GM18861 (cell line): ENCODE measurements at regions not wholly inside any gene's neighbourhood (a gene's known extent, or its start where the extent isn't known, plus 50 kb on each side); places are given as distances from the start of the nearest gene placed in this dataset.

ENCODE experiments used
- ATAC-seq: cut with Tn5 transposase; IDR thresholded peaks from one replicate; pipeline ENCODE4 v1.9.1; 2021; ENCODE audit not compliant: unreplicated experiment

DNA sequence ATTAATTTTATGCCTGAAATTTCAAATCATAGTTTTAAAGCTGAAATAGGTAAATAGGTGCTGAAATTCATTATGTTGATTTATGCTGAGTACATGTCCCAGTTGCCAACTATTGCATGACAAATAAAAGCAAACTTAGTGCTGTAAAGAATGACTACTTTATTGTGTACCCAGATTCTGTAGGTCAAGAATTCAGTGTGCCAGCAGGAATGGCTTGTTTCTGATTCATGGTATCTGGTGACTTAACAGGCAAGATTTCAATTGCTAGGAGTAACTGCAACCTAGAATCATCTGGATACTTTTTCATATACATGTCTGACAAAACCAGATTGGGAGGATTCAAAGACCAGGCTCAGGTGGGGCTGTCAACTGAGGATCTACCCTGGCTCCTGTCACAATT, 678.4 kb upstream of the ADAMTS5 start:
- ATAC-seq = no peak

DNA sequence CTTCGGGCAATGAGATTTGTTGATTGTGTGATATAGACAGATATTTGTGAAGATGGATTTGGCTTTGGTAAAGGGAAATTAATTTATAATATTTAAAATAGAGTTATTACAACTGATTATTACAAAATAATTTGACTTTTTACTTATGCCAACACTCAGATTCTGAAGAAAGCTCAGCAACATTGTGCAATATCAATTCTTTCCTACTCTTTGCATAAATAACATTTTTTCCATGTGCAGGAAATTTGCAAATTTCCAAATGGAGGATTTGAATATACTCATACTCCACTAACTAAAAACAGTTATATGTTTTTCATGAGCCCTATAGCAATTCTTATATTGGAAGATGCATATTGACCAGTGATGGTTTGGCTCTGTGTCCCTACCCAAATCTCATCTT, 676.4 kb upstream of the ADAMTS5 start:
- ATAC-seq = no peak

DNA sequence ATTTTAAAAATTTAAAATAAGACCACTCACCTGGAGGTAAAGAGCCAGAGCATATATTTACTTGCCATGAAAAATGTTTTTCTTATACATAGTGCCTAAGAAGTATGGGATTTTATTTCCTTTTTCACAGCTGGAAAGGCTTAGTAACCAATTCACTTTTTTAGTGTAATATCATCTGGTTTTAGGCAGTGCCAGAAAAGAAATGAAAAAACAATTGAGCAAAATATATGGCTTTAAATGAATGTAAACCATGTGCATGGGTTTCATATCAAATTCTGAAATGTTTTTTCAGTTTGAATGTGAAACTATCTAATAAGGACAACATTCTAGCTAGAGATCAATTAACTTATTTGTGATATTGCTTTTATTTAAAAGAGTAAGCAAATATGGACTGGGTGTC, 672.4 kb upstream of the ADAMTS5 start:
- ATAC-seq = no peak

DNA sequence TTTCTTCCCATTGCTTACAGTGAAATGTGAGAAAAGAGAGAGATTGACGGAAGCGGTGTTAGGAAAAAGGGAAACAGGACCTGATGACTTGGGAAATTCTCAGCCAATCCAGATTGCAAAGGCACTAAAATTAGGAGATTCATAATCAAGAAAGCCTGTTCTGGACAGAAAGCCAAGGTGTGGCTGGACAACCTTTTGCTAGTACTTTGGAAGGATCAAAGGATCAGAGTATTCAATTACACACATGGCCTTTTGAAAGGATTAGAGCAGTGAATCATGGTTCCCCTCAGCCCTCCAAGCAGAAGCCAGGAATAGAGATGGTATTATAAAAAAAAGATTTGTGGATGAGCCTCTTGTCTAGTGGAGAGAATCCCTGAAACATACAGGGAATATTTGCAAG, 669.8 kb upstream of the ADAMTS5 start:
- no peak for ATAC-seq

DNA sequence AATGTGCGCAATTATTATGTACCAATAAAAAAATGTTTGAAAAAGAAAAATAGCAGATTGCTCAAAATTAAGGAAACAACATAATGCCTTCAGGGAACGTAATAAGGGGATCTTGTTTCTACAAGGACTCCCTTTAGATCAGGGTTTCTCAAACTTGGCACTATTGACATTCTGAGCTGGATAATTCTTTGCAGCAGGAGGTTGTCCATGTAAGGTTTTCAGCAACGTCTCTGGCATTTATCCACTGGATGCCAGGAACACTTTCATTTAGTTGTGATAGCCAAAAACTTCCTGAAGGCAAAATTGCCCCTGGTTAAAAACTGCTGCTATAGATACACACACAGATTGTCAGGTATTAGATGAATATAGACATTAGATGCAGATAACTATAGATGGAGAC, 666.7 kb upstream of the ADAMTS5 start:
- ATAC-seq = no peak

DNA sequence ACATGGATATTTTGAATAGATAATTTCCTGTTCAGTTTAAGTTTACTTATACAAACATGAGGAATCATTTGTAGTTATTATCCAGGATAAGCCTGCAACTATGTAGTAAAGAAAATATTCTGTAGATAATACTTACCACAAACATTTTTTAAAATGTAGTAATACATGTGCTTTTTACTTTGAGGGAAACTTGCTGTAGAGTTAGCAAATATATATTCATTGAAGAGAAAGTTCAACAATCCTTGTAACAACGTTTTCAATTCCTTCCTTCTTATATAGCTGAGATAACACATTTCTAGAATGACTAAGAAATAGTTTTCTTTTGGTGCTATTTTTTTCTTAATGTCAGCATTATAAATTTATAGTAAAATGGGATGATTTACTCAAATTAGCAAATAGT, 664.6 kb upstream of the ADAMTS5 start:
- ATAC-seq = no peak

DNA sequence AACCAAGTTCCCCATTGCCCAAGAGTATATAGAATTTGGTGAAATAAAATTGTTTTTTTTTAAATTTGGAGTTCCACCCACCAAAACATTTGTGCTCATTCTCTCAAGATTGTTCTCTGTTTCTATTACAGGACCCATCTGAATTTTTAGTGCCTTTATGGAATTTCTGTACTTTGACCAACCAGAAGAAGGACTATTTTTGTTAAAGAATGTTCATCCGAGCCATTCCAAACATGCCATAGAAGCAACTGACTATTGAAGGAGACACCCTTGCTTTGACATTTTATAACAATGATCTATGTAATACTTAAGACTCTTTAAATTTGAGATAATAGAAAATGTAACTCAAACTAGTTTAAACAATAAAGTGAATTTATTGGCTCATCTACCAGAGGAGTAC, 655.7 kb upstream of the ADAMTS5 start:
- ATAC-seq = no peak

DNA sequence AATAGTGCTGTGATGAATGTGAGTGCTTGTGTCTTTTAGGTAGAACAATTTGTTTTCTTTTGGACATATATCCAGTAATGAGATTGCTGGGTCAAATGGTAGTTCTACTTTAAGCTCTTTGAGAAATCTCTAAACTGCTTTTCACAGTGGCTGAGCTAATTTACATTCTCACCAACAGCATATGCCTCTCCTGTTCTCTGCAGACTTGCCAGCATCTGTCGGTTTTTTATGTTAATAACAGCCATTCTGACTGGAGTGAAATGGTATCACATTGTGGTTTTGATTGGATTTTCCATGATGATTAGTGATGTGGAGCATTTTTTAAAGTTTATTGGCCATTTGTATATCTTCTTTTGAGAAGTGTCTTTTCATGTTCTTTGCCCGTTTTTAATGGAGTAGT, 647.3 kb upstream of the ADAMTS5 start:
- ATAC-seq = no peak

DNA sequence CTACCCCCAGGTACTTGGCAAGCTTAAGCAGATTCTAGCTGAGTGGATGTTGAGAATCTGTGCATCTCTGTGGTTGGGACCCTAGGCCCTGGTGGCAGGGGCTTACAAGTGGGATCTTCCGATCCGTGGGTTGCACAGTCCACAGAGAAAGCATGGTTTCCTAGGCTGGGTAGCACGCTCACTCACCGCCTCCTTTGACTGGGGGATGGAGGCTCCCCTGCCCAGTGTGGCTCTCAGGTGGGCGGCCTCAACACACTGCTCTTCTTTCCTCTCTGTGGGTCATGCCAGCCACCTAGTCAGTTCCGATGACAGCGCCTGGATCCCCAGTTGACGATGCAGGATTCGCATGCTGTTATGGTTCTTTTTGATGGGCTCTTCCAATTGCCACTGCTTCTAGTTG, 639.5 kb upstream of the ADAMTS5 start:
- ATAC-seq = no peak

DNA sequence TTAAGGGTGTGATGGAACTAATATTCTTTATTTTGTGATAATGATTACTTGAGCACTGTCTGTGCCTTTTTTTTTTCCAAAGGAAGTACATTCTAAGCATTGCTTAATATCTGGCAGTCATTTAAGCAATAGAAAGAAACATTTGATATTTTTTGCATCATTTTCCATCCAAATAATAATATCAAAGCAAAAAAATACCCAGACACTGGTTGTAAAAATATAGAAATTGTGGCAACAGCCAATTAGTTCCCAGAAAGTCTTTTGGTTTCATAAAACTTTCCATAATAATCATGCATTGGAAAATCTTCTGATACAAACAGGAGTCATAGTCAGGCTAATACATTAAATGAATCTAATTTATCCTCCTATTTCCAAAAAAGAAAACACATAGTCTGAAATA, 629.3 kb upstream of the ADAMTS5 start:
- ATAC-seq = no peak

DNA sequence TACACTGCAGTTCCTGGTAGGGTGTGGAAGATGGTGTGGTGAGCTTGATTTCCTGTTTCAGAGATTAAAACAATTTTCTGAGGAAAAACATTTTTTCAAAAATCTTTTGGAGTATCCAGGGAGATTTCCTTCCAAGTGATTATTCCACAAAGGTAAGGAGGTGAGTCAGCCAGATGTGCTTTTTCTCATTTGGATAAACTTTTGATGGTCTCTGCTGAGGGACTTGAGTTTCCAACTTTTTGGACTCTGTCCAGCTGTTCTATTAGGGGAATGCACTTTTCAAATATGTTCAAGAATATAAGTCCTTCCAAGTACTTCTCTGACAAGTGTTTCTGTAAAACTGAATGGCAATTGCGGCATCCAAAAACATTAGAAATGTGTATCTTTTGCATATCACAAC, 628.8 kb upstream of the ADAMTS5 start:
- no peak for ATAC-seq

DNA sequence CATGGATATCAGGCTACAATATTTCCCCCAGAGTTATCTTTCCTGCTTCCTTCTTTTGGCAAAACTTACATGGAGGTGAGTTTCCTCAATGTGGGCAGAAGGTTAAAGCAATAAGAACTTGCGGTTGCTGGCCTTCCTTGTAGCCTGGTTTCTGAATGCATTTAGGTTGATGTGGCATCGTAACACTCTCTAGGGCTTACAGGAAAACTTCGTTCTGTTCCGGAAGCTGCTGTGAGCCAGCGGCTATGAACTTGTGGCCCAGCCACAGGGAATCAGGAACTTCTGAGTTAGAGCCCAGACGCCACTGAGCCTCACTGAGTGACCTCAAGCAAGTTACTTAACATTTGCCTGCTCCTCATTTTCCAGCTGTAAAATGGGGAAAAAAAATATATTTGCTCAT, 623.4 kb upstream of the ADAMTS5 start:
- no peak for ATAC-seq

DNA sequence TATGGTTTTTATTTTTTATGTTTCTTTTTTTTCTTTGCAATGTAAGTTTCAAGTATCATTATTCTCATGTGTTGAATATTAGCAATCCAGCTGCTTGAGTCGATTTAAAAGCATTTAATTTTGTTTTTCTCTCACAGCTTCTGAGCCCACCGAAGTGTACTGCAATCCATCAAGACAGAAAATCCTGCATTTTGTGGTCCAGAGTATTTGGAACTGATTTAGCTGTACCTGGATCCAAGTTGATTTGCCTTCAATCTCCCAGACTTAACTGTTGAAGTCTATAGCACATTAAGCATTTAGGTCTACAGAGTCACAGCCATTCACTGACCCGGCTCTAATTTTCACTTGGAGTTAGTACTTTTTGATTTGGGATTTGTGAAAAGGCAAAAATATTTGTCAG, 622.9 kb upstream of the ADAMTS5 start:
- no peak for ATAC-seq

DNA sequence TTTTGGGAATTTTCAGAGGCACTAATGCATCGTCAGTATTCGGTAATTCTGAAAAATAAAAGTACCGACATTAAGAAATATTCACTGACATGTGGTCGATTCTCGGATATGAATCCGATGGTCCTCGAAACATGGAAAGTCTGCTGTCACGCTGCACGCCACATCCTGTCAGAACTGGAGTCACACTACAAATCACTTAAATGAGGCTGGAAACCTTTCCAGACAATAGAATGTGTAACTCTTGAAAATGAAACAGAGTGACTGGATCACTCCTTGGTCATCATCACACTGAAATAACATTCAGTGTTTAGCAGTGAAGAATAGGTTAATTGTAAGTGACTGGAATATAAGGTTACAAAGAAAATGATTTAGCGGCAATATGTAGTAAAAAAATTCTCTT, 620.1 kb upstream of the ADAMTS5 start:
- no peak for ATAC-seq

DNA sequence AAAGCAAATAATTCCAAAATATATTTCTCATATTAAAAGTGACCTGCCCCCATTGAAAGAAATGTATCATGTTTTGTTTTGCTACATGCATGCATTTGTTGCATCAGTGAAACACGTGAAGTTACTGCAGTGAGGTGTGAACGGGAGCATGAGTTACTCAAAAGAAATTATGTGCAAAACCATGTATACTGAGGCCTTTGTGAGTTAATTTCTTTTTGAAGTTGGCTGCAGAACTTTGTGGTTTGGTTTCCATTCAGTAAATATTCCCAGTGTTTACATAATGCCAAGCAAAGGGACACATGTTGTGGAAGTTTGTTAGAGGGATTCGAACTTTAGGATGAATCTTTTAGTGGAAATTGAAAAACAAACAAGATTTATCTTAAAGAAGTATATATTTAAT, 619.4 kb upstream of the ADAMTS5 start:
- ATAC-seq = no peak

DNA sequence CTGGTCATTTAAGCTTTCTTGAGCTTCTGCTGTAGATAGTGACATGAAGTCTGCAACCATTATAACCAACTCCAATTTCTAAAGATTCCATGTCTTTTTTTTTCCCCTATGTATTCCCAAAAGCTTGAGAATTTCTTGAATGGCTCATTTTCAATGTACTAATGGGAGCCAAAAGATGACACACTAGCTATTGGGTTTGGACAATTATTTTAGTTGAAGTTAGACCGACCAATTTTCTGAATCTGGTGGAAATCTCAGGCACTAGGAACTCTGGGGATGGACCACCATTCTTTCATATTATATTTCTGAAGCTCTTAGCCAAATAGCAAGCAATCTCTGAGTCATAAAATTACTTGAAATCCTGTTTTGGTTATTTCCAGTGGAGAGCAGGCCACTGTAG, 617.4 kb upstream of the ADAMTS5 start:
- ATAC-seq = no peak

DNA sequence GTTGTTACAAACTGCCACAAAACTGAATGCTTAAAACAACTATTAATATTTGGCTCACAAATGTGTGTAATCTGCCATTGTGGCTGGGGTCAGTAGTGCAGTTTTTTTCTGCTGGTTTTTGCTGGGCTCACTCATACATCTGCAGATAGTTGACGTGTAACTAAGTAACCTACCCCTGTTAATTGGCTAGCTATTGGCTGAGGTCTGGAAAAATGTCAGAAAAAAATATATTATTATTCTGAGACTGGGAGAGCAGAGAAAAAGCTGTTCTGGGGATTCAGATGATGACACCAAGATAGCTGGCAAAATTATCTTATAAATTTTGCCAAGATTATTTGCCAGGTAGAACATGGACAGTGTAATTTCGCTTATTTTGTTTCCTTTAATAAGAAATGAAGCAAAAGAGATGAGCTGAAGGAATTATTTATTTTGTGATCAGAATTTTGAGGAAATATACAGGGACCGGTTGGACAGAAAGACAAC, 616.1 kb upstream of the ADAMTS5 start:
- no peak for ATAC-seq

DNA sequence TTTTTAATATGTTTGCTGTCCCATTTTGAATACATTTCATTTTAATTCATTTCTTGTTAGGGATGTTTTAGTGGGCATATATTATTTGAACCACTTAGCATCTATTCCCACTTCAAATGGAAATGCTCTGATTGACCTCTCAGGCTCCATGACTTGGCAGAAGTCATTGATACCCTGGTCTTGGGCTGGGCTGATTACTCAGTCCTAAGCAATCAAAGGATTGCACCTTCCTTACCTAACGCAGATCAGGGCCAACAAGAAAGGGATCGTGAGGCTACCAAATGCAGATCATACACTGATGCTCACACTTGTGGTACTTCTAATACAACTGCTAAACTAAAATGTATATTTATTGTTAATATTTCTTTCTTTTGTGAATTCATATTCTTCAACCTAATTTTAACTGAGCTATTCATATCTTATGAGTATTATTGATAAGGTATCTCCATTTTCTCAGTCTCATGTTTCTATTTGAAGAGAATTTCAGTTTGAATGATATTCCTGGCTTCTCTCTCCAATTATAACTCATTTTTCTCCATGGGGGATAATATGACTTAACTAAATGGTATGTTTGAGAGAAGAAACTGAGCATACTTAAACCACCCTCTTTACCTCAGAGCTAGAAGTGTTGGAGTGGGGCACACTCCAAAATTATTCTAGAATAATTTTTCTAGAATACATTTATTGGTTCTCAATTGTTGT, 615.5 kb upstream of the ADAMTS5 start:
- no peak for ATAC-seq

DNA sequence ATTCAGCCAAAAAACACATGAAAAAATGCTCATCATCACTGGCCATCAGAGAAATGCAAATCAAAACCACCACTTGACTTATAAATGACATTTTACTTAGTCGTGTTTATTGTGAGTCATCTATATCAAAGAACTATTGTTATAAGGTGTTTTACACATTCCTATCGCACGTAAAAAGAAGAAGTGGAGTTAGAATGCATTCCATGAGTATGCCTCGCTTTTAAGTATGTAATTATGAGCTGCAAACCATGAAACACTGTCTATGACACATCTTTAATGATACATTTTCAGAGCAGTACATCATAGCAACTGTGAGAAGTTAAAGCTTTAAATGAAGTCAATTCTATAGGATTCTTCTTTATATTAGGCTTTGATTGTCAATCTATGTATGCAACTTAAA, 614.3 kb upstream of the ADAMTS5 start:
- no peak for ATAC-seq

DNA sequence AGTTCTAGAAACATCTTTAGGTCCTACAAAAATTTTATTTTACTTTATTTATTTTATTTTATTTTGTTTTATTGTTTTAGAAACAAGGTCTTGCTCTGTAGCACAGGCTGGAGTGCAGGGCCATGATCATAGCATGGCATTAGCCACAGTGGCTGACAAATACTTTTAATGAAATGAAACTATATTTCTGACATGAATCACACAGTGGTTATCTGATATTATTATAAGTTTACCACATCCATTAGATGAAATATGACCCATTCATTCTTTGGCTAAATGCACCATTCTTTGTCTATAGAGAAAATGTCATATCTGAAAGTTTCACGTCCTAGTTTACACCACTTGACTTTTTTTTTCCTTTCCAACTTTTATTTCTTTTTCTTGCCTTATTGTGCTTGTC, 613.4 kb upstream of the ADAMTS5 start:
- ATAC-seq = no peak

DNA sequence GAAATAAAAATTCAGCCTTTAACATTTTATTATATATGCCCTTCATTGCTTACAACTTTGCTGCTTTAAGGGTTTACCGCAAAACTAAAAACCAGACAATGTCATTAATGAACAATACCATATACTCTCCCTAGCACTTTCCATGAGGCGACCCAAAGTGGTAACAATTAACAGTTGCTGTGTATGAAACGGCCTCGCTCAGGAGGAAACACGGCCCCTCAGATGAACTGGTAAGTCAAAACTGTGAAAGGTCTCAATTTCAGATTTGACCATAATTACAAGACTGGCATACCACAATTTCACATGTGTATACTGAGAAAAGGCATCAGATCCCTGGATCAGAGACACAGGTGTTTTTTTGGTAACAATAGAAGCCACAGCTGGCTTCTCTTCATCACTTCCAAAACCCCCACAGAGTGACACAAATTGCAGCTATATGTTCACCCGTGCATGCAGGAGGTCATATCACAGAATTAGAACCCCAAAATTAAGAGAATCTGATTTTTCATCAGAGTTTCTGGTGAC, 611.9 kb upstream of the ADAMTS5 start:
- ATAC-seq = no peak

DNA sequence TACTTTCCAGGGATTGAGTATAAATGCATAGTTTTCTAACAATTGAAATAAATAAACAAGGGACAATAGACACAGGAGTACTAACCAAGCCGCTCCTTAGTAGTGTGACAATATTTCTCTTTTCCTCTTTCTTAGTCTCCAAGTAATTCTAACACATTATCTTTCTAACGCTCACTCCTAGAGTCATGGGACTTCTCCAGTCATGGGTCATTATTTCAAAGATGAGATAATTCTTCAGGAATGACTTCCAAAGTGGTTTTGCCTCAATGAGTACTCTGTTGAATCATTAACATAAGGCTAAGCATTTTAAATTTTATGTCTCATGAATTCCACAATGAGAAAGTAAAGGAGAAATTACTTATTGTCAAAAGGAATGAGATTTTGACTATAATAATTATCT, 605.8 kb upstream of the ADAMTS5 start:
- no peak for ATAC-seq

DNA sequence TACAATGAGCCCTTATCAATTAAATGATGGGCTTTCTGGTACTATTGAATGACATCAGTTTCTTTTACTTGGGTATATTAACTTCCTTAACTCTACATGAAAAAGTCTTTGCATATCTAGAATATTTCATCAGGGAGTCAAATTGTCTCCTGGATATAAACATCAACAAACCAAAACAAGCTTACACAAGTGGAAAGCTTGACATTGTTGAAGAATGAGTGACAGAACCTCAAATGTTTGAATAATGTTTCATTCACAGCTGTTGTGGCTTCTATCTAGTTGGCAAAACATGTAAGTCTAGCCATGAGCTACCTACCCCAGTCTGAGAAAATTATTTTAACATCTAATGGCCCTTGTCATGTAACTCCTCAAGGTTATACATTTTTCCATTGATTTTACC, 604.8 kb upstream of the ADAMTS5 start:
- ATAC-seq = no peak
